MM.1S (cell line): ENCODE measurements at regions not wholly inside any gene's neighbourhood (a gene's known extent, or its start where the extent isn't known, plus 50 kb on each side); places are given as distances from the start of the nearest gene placed in this dataset.

ENCODE experiments used
- CTCF ChIP-seq: fragments of 300-600 bp; sonication (generic); IDR thresholded peaks from 2 replicates; pipeline ENCODE4 v1.5.1; 2016; ENCODE audit warnings: antibody characterized with exemption, low read length, mixed read lengths
- EZH2 ChIP-seq: fragments of 300-600 bp; sonication (generic); optimal IDR thresholded peaks from 2 replicates; pipeline ENCODE3; 2017; ENCODE audit warnings: low read depth, mild to moderate bottlenecking, antibody characterized with exemption, low read length, mixed read lengths
- EZH2phosphoT487 ChIP-seq: fragments of 300-600 bp; sonication (generic); IDR thresholded peaks from 2 replicates; pipeline ENCODE4 v1.6.1; 2018; ENCODE audit warnings: antibody characterized with exemption, low read length

- no peak for TF ChIP-seq CTCF
- TF ChIP-seq EZH2: no peak
- no peak for TF ChIP-seq EZH2phosphoT487
Observed at GRCh38 chr16:77067900-77068299, 123.1 kb upstream of the MON1B start.
